Neural cell (in vitro differentiated cells): ENCODE measurements at regions not wholly inside any gene's neighbourhood (a gene's known extent, or its start where the extent isn't known, plus 50 kb on each side); places are given as distances from the start of the nearest gene placed in this dataset.

ENCODE experiments used
- H2AFZ ChIP-seq: fragments of 200-600, 300-800 bp; sonication (generic), shearing (Covaris generic); 2 replicates; pipeline ENCODE4 v1.6.0; 2014; ENCODE audit warnings: low read depth, mild to moderate bottlenecking, antibody characterized with exemption, low read length, moderate library complexity
- H3F3A ChIP-seq: fragments of 200-600 bp; shearing (Covaris generic); 2 replicates; pipeline ENCODE4 v1.6.1; 2016; ENCODE audit warnings: mild to moderate bottlenecking, moderate library complexity, mixed read lengths, antibody characterized with exemption, low read length; ENCODE audit not compliant: insufficient read depth, poor library complexity, severe bottlenecking
- H3K27ac ChIP-seq: fragments of 200-600, 300-800 bp; sonication (generic), shearing (Covaris generic); 2 replicates; pipeline ENCODE4 v1.5.1; 2014; ENCODE audit warnings: mild to moderate bottlenecking, low read length, moderate library complexity
- H3K27me3 ChIP-seq: fragments of 300-800, 200-600 bp; sonication (generic), shearing (Covaris generic); 2 replicates; pipeline ENCODE4 v1.6.0; 2014; ENCODE audit warnings: mild to moderate bottlenecking, low read depth, low read length, moderate library complexity; ENCODE audit not compliant: insufficient read depth
- H3K36me3 ChIP-seq: fragments of 300-800, 200-600 bp; sonication (generic), shearing (Covaris generic); 2 replicates; pipeline ENCODE4 v1.5.1; 2014; ENCODE audit warnings: mild to moderate bottlenecking, antibody characterized with exemption, low read length, moderate library complexity; ENCODE audit not compliant: insufficient read depth
- H3K4me2 ChIP-seq: fragments of 300-800, 200-600 bp; sonication (generic), shearing (Covaris generic); 2 replicates; pipeline ENCODE4 v1.6.0; 2014; ENCODE audit warnings: mild to moderate bottlenecking, low read length
- H3K4me3 ChIP-seq: fragments of 300-800, 200-600 bp; sonication (generic), shearing (Covaris generic); 2 replicates; pipeline ENCODE4 v1.5.1; 2014; ENCODE audit warnings: mild to moderate bottlenecking, low read length, moderate library complexity
- H3K79me2 ChIP-seq: fragments of 200-600 bp; shearing (Covaris generic); replicated peaks from 2 replicates; pipeline ENCODE4 v1.6.0; 2014; ENCODE audit warnings: mild to moderate bottlenecking, low read length, moderate library complexity; ENCODE audit not compliant: insufficient read depth
- H3K9ac ChIP-seq: fragments of 300-800, 200-600 bp; sonication (generic), shearing (Covaris generic); 2 replicates; pipeline ENCODE4 v1.6.1; 2016; ENCODE audit warnings: mild to moderate bottlenecking, low read length, mixed read lengths
- H3K9me2 ChIP-seq: fragments of 200-600 bp; shearing (Covaris generic); 2 replicates; pipeline ENCODE4 v1.6.1; 2016; ENCODE audit warnings: mild to moderate bottlenecking, low read length, mixed read lengths; ENCODE audit not compliant: insufficient read depth
- H3K9me3 ChIP-seq: fragments of 200-600, 300-800 bp; sonication (generic), shearing (Covaris generic); 2 replicates; pipeline ENCODE4 v1.6.1; 2016; ENCODE audit warnings: mild to moderate bottlenecking, mixed run types, low read length, moderate library complexity, mixed read lengths
- H4K20me1 ChIP-seq: fragments of 200-600 bp; shearing (Covaris generic); 2 replicates; pipeline ENCODE4 v1.6.1; 2016; ENCODE audit warnings: mild to moderate bottlenecking, mixed run types; ENCODE audit not compliant: insufficient read depth
- CTCF ChIP-seq: fragments of 450-650 bp; IDR thresholded peaks from 2 replicates; pipeline ENCODE4 v1.5.1; 2014; ENCODE audit warnings: antibody characterized with exemption, mild to moderate bottlenecking, moderate library complexity; ENCODE audit not compliant: poor library complexity, severe bottlenecking
- EP300 ChIP-seq: fragments of 450-650 bp; conservative IDR thresholded peaks from 2 replicates; pipeline ENCODE4 v1.6.1; 2014; ENCODE audit warnings: antibody characterized with exemption, mild to moderate bottlenecking, moderate library complexity; ENCODE audit not compliant: poor library complexity, severe bottlenecking
- EZH2 ChIP-seq: fragments of 200-600, 300-800 bp; shearing (Covaris generic), sonication (generic); IDR thresholded peaks from 2 replicates; pipeline ENCODE4 v1.6.1; 2014; ENCODE audit warnings: antibody characterized with exemption, low read length, borderline replicate concordance, mild to moderate bottlenecking; ENCODE audit not compliant: insufficient read depth, poor library complexity, severe bottlenecking
- MXI1 ChIP-seq: fragments of 450-650 bp; conservative IDR thresholded peaks from 2 replicates; pipeline ENCODE4 v1.6.1; 2014; ENCODE audit warnings: antibody characterized with exemption, mild to moderate bottlenecking; ENCODE audit not compliant: poor library complexity, severe bottlenecking
- POLR2AphosphoS5 ChIP-seq: IDR thresholded peaks from 2 replicates; pipeline ENCODE4 v1.6.1; 2012
- RAD21 ChIP-seq: fragments of 450-650 bp; conservative IDR thresholded peaks from 2 replicates; pipeline ENCODE4 v1.6.1; 2014; ENCODE audit warnings: antibody characterized with exemption, mild to moderate bottlenecking, moderate library complexity
- REST ChIP-seq: IDR thresholded peaks from 2 replicates; pipeline ENCODE4 v1.6.1; 2012; ENCODE audit warnings: borderline replicate concordance
- SMC3 ChIP-seq: fragments of 450-650 bp; conservative IDR thresholded peaks from 2 replicates; pipeline ENCODE4 v1.6.1; 2014; ENCODE audit warnings: antibody characterized with exemption, mild to moderate bottlenecking, moderate library complexity; ENCODE audit not compliant: poor library complexity
- TAF1 ChIP-seq: IDR thresholded peaks from 2 replicates; pipeline ENCODE4 v1.6.1; 2012; ENCODE audit warnings: low read depth

- no peak overlapping the region for H3K4me2 ChIP-seq
- no peaks in the 10 kb centered on the region for H4K20me1 ChIP-seq
- H3K27ac ChIP-seq = no peak overlapping the region
- H3K9me2 ChIP-seq = no peaks in the 10 kb centered on the region
- TF ChIP-seq EZH2 (no peak), CTCF (no peak)
- no peaks in the 10 kb centered on the region for H3K36me3 ChIP-seq
- H2AFZ ChIP-seq = no peak overlapping the region
- no peak overlapping the region for H3K9ac ChIP-seq
- no peaks in the 10 kb centered on the region for H3F3A ChIP-seq
- no peaks in the 10 kb centered on the region for H3K9me3 ChIP-seq
- H3K79me2 ChIP-seq = no peaks in the 10 kb centered on the region
- peaks cover 50% of the 10 kb centered on the region for H3K27me3 ChIP-seq
- no peak overlapping the region for H3K4me3 ChIP-seq
Observed at GRCh38 chr7:128163473-128163872, 77.6 kb upstream of the LEP start.

GRCh38 chr7:128164061-128164954 lies 76.8 kb upstream of the LEP start:
- H2AFZ ChIP-seq = no peak overlapping the region
- no peaks in the 10 kb centered on the region for H3K79me2 ChIP-seq
- H3K27ac ChIP-seq = no peak overlapping the region
- no peak for TF ChIP-seq POLR2AphosphoS5
- no peak for TF ChIP-seq REST
- TF ChIP-seq RAD21 = no peak
- TF ChIP-seq MXI1 = no peak
- no peak for TF ChIP-seq TAF1
- no peak for TF ChIP-seq SMC3
- no peak for TF ChIP-seq EP300
- no peak for TF ChIP-seq CTCF
- TF ChIP-seq EZH2 = no peak
- H3K9ac ChIP-seq = no peak overlapping the region
- H3F3A ChIP-seq = no peaks in the 10 kb centered on the region
- no peak overlapping the region for H3K4me2 ChIP-seq
- no peak overlapping the region for H3K4me3 ChIP-seq
- H3K27me3 ChIP-seq = peaks cover 59% of the 10 kb centered on the region
- H3K9me3 ChIP-seq = no peaks in the 10 kb centered on the region
- H4K20me1 ChIP-seq = no peaks in the 10 kb centered on the region
- H3K36me3 ChIP-seq = no peaks in the 10 kb centered on the region
- H3K9me2 ChIP-seq = no peaks in the 10 kb centered on the region
